ENCODE measurements at regions not wholly inside any gene's neighbourhood (a gene's known extent, or its start where the extent isn't known, plus 50 kb on each side); places are given as distances from the start of the nearest gene placed in this dataset.

GRCh38 chr5:120738568-120738967, 274.5 kb downstream of the PRR16 start:
- TF ChIP-seq CTCF (IDR thresholded peaks at IDR 0.05), result no peak
- ATAC-seq (ENCODE audit: low FRiP score) (no peak), DNase-seq (ENCODE audit: low spot score) (no peak)

GRCh38 chr5:120740989-120741388, 276.9 kb downstream of the PRR16 start:
- DNase-seq (ENCODE audit: low spot score), result no peak
- ATAC-seq (ENCODE audit: low FRiP score), result no peak
- TF ChIP-seq CTCF (IDR thresholded peaks at IDR 0.05), result no peak

GRCh38 chr5:120748474-120748873, 284.4 kb downstream of the PRR16 start:
- no peak for DNase-seq (ENCODE audit: low spot score)
- no peak for TF ChIP-seq CTCF (IDR thresholded peaks at IDR 0.05)
- ATAC-seq (ENCODE audit: low FRiP score), result no peak

- TF ChIP-seq CTCF (IDR thresholded peaks at IDR 0.05), result no peak
- DNase-seq (ENCODE audit: low spot score), result no peak
- ATAC-seq (ENCODE audit: low FRiP score), result no peak
These were observed 285.6 kb downstream of the PRR16 start for GRCh38 chr5:120749737-120750136.

GRCh38 chr5:120759587-120759986, 295.5 kb downstream of the PRR16 start:
- ATAC-seq (ENCODE audit: low FRiP score) (no peak), DNase-seq (ENCODE audit: low spot score) (no peak)
- no peak for TF ChIP-seq CTCF (IDR thresholded peaks at IDR 0.05)

- no peak for TF ChIP-seq CTCF (IDR thresholded peaks at IDR 0.05)
- DNase-seq (ENCODE audit: low spot score) (no peak), ATAC-seq (ENCODE audit: low FRiP score) (no peak)
These were observed 297.9 kb downstream of the PRR16 start for GRCh38 chr5:120761986-120762385.

GRCh38 chr5:120765189-120765588, 301.1 kb downstream of the PRR16 start:
- ATAC-seq (ENCODE audit: low FRiP score) (no peak), DNase-seq (ENCODE audit: low spot score) (no peak)
- no peak for TF ChIP-seq CTCF (IDR thresholded peaks at IDR 0.05)

Measured in omental fat pad (tissue), 3 donors.